HFFc6 (cell line): ENCODE measurements at regions not wholly inside any gene's neighbourhood (a gene's known extent, or its start where the extent isn't known, plus 50 kb on each side); places are given as distances from the start of the nearest gene placed in this dataset.

Source experiments
- DNase-seq: peaks from one replicate; pipeline ENCODE4 v3.0.0-alpha.2; 2018
- H3K27ac Mint-ChIP-seq: 2 replicates; pipeline ENCODE4 v1.8.0; 2020; ENCODE audit warnings: mild to moderate bottlenecking, mixed read lengths
- H3K27me3 Mint-ChIP-seq: 2 replicates; pipeline ENCODE4 v1.8.0; 2021; ENCODE audit warnings: mild to moderate bottlenecking, moderate library complexity, mixed read lengths; ENCODE audit not compliant: insufficient read depth
- H3K36me3 Mint-ChIP-seq: 2 replicates; pipeline ENCODE4 v1.8.0; 2021; ENCODE audit warnings: low read depth, mixed read lengths
- H3K4me1 Mint-ChIP-seq: 2 replicates; pipeline ENCODE4 v1.8.0; 2020; ENCODE audit warnings: low read depth, mixed read lengths
- H3K4me3 Mint-ChIP-seq: 2 replicates; pipeline ENCODE4 v1.8.0; 2020; ENCODE audit warnings: mild to moderate bottlenecking, moderate library complexity, mixed read lengths
- H3K9me3 Mint-ChIP-seq: 2 replicates; pipeline ENCODE4 v1.8.0; 2020; ENCODE audit warnings: mild to moderate bottlenecking, mixed read lengths
- CTCF ChIP-seq: fragments of 200-600 bp; sonication (generic); IDR thresholded peaks from 2 replicates; pipeline ENCODE4 v1.5.0; 2021; ENCODE audit warnings: antibody characterized with exemption, mild to moderate bottlenecking

DNA sequence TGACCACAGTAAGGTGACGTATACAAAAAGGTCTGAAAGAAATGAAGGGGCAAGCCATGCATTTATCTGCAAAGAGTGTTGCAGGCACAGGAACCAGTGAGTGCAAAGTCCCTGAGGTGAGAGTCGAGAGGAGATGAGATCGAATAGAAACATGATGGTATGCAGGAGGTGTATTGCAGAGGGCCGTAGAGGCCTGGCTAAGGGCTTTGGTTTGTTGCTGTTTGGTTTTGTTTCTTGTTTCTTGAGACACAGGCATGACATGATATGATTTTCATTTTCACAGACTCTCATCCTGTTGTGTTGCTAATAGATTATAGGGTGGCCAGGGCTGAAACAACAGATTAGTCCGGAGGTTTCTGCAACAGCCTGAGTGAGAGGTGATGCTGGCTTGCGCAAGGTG is 80.4 kb downstream of the HSPH1 start:
- Mint-ChIP-seq H3K4me1 (no peaks in the 10 kb centered on the region), H3K27me3 (peaks cover 12% of the 10 kb centered on the region), H3K4me3 (no peak overlapping the region), H3K36me3 (no peaks in the 10 kb centered on the region), H3K9me3 (no peaks in the 10 kb centered on the region), H3K27ac (no peak overlapping the region)
- DNase-seq, result no peak
- TF ChIP-seq CTCF, result no peak

DNA sequence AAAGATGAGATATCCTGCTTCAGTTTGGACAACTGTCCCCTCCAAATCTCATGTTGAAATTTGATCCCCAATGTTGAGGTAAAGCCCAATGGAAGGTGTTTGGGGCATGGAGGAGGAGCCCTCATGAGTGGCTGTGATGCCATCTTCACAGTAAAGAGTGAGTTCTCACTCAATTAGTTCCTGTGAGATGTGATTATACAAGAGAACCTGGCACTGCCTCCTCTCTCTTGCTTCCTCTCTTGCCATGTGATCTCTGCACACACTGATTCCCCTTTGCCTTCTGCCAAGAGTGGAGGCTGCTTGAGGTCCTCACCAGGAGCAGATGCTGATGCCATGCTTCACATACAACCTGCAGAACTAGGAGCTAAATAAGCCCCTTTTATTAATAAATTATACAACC is 86.9 kb downstream of the HSPH1 start:
- no peak overlapping the region for H3K4me3 Mint-ChIP-seq
- no peaks in the 10 kb centered on the region for H3K9me3 Mint-ChIP-seq
- no peak for TF ChIP-seq CTCF
- H3K27me3 Mint-ChIP-seq, result peaks cover 3% of the 10 kb centered on the region
- H3K27ac Mint-ChIP-seq, result no peak overlapping the region
- DNase-seq, result no peak
- H3K36me3 Mint-ChIP-seq, result no peaks in the 10 kb centered on the region
- H3K4me1 Mint-ChIP-seq, result peaks cover 13% of the 10 kb centered on the region; the same call in 1 of the 2 replicates

GRCh38 chr13:31073859-31074718 is 87.6 kb downstream of the HSPH1 start:
- no peak for TF ChIP-seq CTCF
- DNase-seq, result peak; percentile 61
- no peak overlapping the region; the same call in 1 of the 2 replicates for H3K27ac Mint-ChIP-seq

DNA sequence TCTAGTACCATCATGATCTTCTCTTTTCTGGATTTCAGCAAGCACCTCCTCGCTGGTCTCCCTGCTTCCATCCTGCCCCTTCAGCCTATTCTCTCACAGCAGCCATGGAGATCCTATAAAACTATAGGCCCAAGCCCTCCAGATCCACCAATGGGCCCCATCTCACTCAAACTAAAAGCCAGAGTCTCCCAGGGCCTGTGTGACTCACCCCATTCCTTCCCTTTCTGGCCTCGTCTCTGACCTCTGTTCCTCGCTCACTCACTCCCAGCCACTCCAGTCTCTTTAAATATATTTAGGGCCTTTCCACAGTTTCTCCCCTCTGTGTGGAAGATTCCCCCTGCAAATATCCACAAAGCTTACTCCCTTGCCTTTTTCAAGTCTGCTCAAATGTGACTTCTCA is 89.7 kb downstream of the HSPH1 start:
- Mint-ChIP-seq H3K27me3 (0 out of 2 replicates have a peak, but pooled peaks cover 3% of the 10 kb centered on the region), H3K9me3 (no peaks in the 10 kb centered on the region), H3K4me3 (no peak overlapping the region), H3K4me1 (peaks cover 28% of the 10 kb centered on the region), H3K27ac (no peak overlapping the region), H3K36me3 (no peaks in the 10 kb centered on the region)
- peak; percentile 17 for DNase-seq
- TF ChIP-seq CTCF, result no peak

More at GRCh38 chr13:31073859-31074718, 87.6 kb downstream of the HSPH1 start:
- no peak overlapping the region for H3K4me3 Mint-ChIP-seq
- no peaks in the 10 kb centered on the region for H3K9me3 Mint-ChIP-seq
- H3K4me1 Mint-ChIP-seq, result peaks cover 13% of the 10 kb centered on the region; the same call in 1 of the 2 replicates
- peaks cover 3% of the 10 kb centered on the region for H3K27me3 Mint-ChIP-seq
- no peaks in the 10 kb centered on the region for H3K36me3 Mint-ChIP-seq

GRCh38 chr13:31069808-31070534 is 91.7 kb downstream of the HSPH1 start:
- Mint-ChIP-seq H3K36me3 (no peaks in the 10 kb centered on the region), H3K27me3 (peaks cover 1% of the 10 kb centered on the region; the same call in 1 of the 2 replicates), H3K4me1 (peaks cover 28% of the 10 kb centered on the region), H3K27ac (no peak overlapping the region), H3K9me3 (no peaks in the 10 kb centered on the region), H3K4me3 (no peak overlapping the region)
- TF ChIP-seq CTCF, result no peak
- no peak for DNase-seq
